ENCODE measurements at regions not wholly inside any gene's neighbourhood (a gene's known extent, or its start where the extent isn't known, plus 50 kb on each side); places are given as distances from the start of the nearest gene placed in this dataset.
"Not testable (repeated sequence)": the region's sequence is repeated elsewhere in the genome, so short reads cannot be mapped to it uniquely, and the experiment has no call there.

GRCh38 chr6:51265426-51265825 lies 446.8 kb downstream of the TFAP2B start:
- DNase-seq, result peak in 1 of 2 donors; percentile 17

GRCh38 chr6:51266604-51267003 lies 447.9 kb downstream of the TFAP2B start:
- DNase-seq, result no peak

DNA sequence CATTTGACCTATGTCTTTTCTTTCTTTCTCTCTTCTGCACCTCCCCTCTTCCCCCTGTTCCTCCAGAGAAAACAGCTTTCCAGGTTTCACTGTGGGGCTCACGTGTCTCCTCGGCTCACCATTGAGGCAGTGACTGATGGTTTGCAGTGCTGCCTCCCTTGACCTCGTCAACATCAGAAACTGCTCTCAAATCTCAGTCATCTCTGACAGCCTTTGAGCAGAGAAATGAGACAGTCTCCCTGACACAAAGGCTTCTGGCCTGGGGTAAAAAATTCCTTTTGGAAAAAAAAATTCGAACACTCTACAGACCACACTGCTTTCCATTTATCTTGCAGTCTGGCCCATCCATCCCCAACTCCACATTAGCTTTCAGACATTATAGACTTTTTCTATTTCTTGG lies 450.0 kb downstream of the TFAP2B start:
- DNase-seq, result no peak

GRCh38 chr6:51269876-51270275 lies 451.2 kb downstream of the TFAP2B start:
- DNase-seq, result no peak

DNA sequence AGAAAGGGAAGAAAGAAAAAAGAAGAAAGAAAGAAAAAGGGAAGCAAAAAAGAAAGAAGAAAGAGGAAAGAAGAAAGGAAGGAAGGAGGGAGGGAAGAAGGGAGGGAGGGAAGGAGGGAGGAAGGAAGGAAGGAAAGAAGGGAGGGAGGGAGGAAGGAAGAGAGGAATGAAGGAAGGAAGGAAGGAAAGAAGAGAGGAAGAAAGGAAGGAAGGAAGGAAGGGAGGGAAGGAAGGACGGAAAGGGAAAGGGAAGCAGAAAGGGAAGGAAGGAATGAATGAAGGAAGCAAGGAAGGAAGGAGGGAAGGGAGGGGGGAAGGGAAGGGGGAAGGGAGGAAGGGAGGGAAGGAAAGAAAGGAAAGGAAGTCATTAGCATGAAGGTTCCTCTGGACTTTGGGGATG lies 452.9 kb downstream of the TFAP2B start:
- DNase-seq, result no peak

DNA sequence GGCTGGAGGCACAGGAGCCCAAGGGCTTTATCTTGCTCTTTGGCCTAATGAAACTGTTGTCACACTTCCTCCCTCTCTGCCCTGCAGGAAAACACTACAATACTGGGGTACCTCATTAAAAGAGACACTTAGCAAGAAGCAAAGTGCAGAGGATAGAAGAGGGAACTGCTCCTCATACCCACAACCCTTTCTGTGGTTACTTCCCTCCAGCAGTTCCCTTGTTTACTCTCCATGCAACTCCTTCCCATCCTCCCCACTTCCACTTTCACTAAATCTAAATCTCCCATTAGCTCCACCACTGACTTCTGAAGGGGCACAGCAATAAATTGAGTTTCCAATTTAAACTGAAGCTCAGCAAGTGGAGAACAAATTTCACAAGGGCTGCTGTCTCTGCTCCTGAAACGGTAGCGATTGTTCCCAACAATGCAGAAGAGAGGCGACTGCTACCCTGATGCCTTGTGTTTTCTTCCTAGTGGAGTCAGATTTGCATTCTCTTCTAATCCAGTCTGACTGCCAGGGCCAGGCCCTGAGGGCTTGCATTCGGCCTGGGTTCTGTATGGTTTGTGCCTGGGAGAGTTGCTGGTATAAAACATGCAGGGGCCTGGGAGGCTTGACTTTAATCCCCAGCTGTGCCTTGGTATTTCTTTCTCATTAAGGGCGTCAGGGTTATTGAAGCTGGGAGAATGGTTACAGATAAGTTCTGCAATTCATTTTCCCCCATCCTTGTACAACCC lies 454.7 kb downstream of the TFAP2B start:
- DNase-seq, result no peak

DNA sequence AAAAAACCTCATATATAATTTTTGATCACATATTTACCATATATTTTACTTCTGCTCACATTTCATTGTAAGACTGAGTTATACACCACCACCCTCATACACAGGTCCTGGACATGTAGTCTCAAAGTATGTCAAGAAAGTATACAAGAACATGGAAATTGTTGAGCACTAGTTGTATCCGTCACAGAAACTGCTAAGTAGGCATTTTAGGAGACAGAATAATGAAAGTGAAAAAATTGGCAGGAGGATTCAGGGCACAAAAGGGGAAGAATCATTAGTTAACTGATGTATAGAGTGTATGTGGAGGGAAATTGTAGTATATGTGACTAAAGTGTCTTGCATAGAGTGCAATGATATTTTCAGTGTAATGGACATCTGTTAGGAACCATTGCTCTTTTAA lies 458.8 kb downstream of the TFAP2B start:
- no peak for DNase-seq

- DNase-seq, result no peak
Observed at GRCh38 chr6:51282026-51282425, 463.4 kb downstream of the TFAP2B start.

- DNase-seq, result no peak
Observed at GRCh38 chr6:51283723-51284355, 465.2 kb downstream of the TFAP2B start.

DNA sequence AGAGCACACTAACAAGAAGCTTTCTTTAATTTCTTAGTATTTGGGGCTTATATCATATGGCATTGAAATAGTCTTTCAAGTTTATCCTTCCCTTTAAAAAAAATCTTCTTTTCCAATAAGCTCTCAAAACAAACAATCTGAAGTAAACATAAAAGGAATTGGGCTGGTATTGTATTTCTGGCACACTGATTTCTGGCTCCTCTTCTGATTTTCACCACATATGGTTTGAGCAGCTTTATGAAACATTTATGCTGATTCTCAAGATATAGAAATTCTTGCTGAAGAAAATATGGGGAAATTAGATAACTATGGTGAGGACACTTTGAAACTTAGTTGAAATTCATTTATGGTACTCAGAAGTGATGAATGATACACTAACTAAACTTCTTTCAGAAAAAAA lies 467.2 kb downstream of the TFAP2B start:
- no peak for DNase-seq

GRCh38 chr6:51289041-51289440 lies 470.4 kb downstream of the TFAP2B start:
- DNase-seq, result no peak

DNA sequence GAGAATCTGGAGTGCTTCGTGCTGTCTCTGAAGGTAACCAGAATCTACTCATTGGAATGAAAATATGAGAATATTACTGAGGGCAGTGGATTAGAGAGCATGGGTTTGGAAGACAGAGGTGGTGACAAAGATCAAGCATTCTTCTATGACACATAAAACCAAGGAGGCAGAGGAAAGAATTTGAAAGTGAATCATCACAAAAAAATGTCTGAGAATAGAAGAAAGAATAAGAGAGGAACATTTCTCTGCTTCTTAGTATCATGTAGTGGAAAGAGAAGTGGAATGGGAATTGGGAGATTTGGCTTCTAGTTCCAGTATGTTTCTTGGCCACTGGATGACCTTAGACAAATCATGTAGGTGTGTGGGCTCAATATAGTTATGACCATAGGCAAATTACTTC lies 474.0 kb downstream of the TFAP2B start:
- DNase-seq, result no peak

DNA sequence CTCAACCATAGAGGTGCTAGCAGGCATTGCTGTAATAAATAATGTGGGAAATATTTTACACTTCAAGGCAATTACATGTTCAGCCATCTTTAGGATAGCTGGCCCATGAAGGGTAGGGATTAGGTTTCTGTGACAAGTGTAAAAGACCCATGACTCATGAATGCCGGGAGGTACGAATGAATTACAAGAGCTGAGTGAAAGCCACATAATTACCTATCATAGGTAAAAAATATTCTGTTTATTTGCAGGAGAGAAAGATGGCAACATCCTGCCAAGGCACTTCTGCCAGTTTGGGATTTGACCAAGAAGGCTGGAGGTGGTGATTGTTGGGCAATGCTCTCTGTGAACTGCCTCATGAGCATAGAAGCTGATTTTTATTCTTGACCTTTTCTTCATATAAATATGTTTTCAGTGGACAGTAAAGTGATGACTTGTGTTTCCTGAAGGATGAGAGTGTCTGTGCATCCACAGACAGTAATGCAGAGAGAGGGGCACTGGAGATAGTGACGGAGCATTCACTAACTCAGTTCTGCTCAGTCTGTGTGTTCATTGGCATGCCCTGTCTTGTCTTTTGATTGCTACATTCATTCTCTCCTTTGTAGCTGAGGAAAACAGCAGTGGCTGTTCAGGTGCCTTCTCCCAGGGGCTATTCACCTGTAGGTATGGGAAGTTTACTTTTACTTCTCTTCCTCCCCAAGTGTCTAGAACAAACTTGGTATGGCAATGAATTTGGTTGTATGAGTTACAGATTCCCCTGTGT lies 481.1 kb downstream of the TFAP2B start:
- DNase-seq, result no peak

DNA sequence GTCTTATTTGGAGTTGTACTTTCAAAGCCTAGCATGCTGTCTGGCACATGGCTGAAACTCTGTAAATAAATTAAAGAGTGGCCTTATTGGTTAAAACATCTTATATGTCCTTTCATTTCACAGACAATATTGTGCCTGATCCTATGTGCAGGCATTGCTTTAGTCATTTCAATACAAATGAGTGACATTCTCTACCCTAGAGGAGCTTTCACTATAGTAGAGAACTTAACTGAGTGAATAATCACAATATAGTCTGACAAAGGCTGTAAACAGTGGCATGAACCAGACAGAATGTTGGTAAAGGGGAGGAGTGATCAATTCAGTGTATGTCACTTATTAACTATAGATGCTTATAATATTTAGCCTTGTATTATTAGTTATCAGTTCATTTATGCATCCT lies 481.8 kb downstream of the TFAP2B start:
- DNase-seq, result no peak

GRCh38 chr6:51301962-51302361 lies 483.3 kb downstream of the TFAP2B start:
- no peak for DNase-seq

GRCh38 chr6:51302431-51302830 lies 483.8 kb downstream of the TFAP2B start:
- no peak for DNase-seq

- no peak for DNase-seq
Observed at GRCh38 chr6:51303338-51303737, 484.7 kb downstream of the TFAP2B start.

DNA sequence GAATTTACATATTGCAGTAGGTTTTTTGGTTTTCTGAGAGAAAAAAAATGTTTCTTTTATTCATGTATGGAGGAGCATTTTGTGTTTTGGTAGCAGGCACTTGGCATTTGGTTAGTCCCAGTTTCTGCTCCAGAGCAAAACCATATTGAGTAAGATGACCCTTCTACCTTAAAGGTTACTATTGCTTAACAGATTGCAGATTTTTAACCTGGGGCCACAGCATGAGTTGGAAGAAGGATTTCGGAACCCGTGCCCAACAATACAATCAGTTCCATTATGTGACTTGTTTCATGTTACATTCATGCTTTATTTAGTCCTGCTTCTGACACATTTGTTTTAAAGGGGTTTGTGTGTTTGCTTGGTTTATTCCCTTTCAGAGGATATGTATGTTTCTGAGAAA lies 496.3 kb downstream of the TFAP2B start:
- DNase-seq, result no peak

- DNase-seq, result no peak
Observed at GRCh38 chr6:51318674-51319073, 500.0 kb downstream of the TFAP2B start.

- not testable (repeated sequence) for DNase-seq
Observed at GRCh38 chr6:51321477-51321876, 502.8 kb downstream of the TFAP2B start.

- no peak for DNase-seq
Observed at GRCh38 chr6:51322505-51322904, 503.8 kb downstream of the TFAP2B start.

DNA sequence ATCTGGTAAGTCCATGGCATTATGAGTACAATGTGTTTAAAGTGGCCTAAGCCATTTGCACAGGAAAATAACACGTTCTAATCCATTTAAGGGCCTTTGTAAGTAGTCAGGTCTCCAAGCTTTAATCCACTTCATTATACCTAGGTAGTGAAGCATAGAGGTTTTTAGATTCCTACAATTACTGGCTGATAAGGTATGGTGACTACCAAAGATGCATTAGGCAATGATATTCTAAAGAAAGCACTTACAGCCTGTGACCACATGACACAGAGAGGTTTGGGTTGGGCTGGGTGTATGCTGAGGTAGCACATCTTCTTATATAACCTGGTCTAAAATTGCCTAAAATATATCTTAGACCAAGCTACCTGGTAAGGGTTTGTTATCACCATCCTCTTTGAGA lies 504.4 kb downstream of the TFAP2B start:
- no peak for DNase-seq

- DNase-seq, result no peak
Observed at GRCh38 chr6:51330971-51331370, 512.3 kb downstream of the TFAP2B start.

GRCh38 chr6:51335543-51335942 lies 516.9 kb downstream of the TFAP2B start:
- no peak for DNase-seq

All from CD4-positive, alpha-beta T cell treated with Interleukin-4 for 1 hour (primary cell).